HUES6 (cell line): ENCODE measurements at regions not wholly inside any gene's neighbourhood (a gene's known extent, or its start where the extent isn't known, plus 50 kb on each side); places are given as distances from the start of the nearest gene placed in this dataset.

Experiments used
- H3K27ac ChIP-seq: 2 replicates; pipeline ENCODE4 v1.7.0; 2013; ENCODE audit warnings: low read depth, mild to moderate bottlenecking, low read length, inconsistent platforms
- H3K27me3 ChIP-seq: 2 replicates; pipeline ENCODE4 v1.6.1; 2013; ENCODE audit warnings: low read length; ENCODE audit not compliant: control insufficient read depth, insufficient read depth
- H3K36me3 ChIP-seq: 2 replicates; pipeline ENCODE4 v1.6.1; 2013; ENCODE audit warnings: low read length; ENCODE audit not compliant: control insufficient read depth, insufficient read depth
- H3K4me1 ChIP-seq: 2 replicates; pipeline ENCODE4 v1.6.1; 2013; ENCODE audit warnings: low read length; ENCODE audit not compliant: control insufficient read depth, insufficient read depth
- H3K4me3 ChIP-seq: 2 replicates; pipeline ENCODE4 v1.5.1; 2013; ENCODE audit warnings: low read depth, low read length
- H3K9ac ChIP-seq: one replicate; pipeline ENCODE4 v1.6.1; 2013; ENCODE audit warnings: mild to moderate bottlenecking, low read length
- H3K9me3 ChIP-seq: 2 replicates; pipeline ENCODE4 v1.6.1; 2013; ENCODE audit warnings: low read depth, low read length; ENCODE audit not compliant: control insufficient read depth, insufficient read depth

GRCh38 chr3:16089521-16089920 is 85.0 kb upstream of the GALNT15 start:
- H3K27ac ChIP-seq: no peak overlapping the region
- H3K9me3 ChIP-seq: no peaks in the 10 kb centered on the region
- H3K4me3 ChIP-seq: no peak overlapping the region
- no peak overlapping the region for H3K9ac ChIP-seq
- H3K36me3 ChIP-seq: no peaks in the 10 kb centered on the region
- no peaks in the 10 kb centered on the region for H3K4me1 ChIP-seq
- H3K27me3 ChIP-seq: no peaks in the 10 kb centered on the region; the same call in 1 of the 2 replicates

- Histone ChIP-seq H3K27me3 (no peaks in the 10 kb centered on the region; the same call in 1 of the 2 replicates), H3K36me3 (no peaks in the 10 kb centered on the region), H3K4me1 (no peaks in the 10 kb centered on the region), H3K27ac (no peak overlapping the region), H3K4me3 (no peak overlapping the region), H3K9me3 (no peaks in the 10 kb centered on the region), H3K9ac (no peak overlapping the region)
These were observed 84.5 kb upstream of the GALNT15 start for GRCh38 chr3:16090024-16090423.

GRCh38 chr3:16090706-16091105 is 83.8 kb upstream of the GALNT15 start:
- H3K27me3 ChIP-seq: no peaks in the 10 kb centered on the region; the same call in 1 of the 2 replicates
- H3K27ac ChIP-seq: no peak overlapping the region
- H3K9ac ChIP-seq: no peak overlapping the region
- H3K36me3 ChIP-seq: no peaks in the 10 kb centered on the region
- H3K9me3 ChIP-seq: no peaks in the 10 kb centered on the region
- H3K4me3 ChIP-seq: no peak overlapping the region
- H3K4me1 ChIP-seq: no peaks in the 10 kb centered on the region

- no peaks in the 10 kb centered on the region for H3K4me1 ChIP-seq
- no peaks in the 10 kb centered on the region; the same call in 1 of the 2 replicates for H3K27me3 ChIP-seq
- H3K9me3 ChIP-seq: no peaks in the 10 kb centered on the region
- H3K36me3 ChIP-seq: no peaks in the 10 kb centered on the region
- H3K4me3 ChIP-seq: no peak overlapping the region
- H3K27ac ChIP-seq: no peak overlapping the region
- H3K9ac ChIP-seq: no peak overlapping the region
These were observed 81.6 kb upstream of the GALNT15 start for GRCh38 chr3:16092923-16093322.

- no peak overlapping the region for H3K4me3 ChIP-seq
- no peak overlapping the region for H3K27ac ChIP-seq
- no peaks in the 10 kb centered on the region for H3K27me3 ChIP-seq
- no peaks in the 10 kb centered on the region for H3K9me3 ChIP-seq
- H3K9ac ChIP-seq: no peak overlapping the region
- H3K36me3 ChIP-seq: no peaks in the 10 kb centered on the region
- H3K4me1 ChIP-seq: no peaks in the 10 kb centered on the region
These were observed 72.9 kb upstream of the GALNT15 start for GRCh38 chr3:16101295-16102186.

- Histone ChIP-seq H3K4me3 (no peak overlapping the region), H3K9ac (no peak overlapping the region), H3K27me3 (no peaks in the 10 kb centered on the region), H3K36me3 (no peaks in the 10 kb centered on the region), H3K4me1 (no peaks in the 10 kb centered on the region), H3K9me3 (no peaks in the 10 kb centered on the region), H3K27ac (no peak overlapping the region)
These were observed 72.3 kb upstream of the GALNT15 start for GRCh38 chr3:16102187-16102561.

- Histone ChIP-seq H3K36me3 (no peaks in the 10 kb centered on the region), H3K4me1 (no peaks in the 10 kb centered on the region), H3K9me3 (no peaks in the 10 kb centered on the region), H3K27me3 (no peaks in the 10 kb centered on the region), H3K4me3 (no peak overlapping the region), H3K9ac (no peak overlapping the region), H3K27ac (no peak overlapping the region)
These were observed 71.5 kb upstream of the GALNT15 start for GRCh38 chr3:16102905-16103364.

- H3K9me3 ChIP-seq: no peaks in the 10 kb centered on the region
- no peaks in the 10 kb centered on the region for H3K36me3 ChIP-seq
- H3K4me1 ChIP-seq: no peaks in the 10 kb centered on the region
- H3K4me3 ChIP-seq: no peak overlapping the region
- H3K9ac ChIP-seq: no peak overlapping the region
- no peak overlapping the region for H3K27ac ChIP-seq
- no peaks in the 10 kb centered on the region for H3K27me3 ChIP-seq
These were observed 71.0 kb upstream of the GALNT15 start for GRCh38 chr3:16103472-16103871.

GRCh38 chr3:16104156-16104555 is 70.3 kb upstream of the GALNT15 start:
- Histone ChIP-seq H3K9me3 (no peaks in the 10 kb centered on the region), H3K9ac (no peak overlapping the region), H3K4me3 (no peak overlapping the region), H3K27ac (no peak overlapping the region), H3K4me1 (no peaks in the 10 kb centered on the region), H3K27me3 (no peaks in the 10 kb centered on the region), H3K36me3 (no peaks in the 10 kb centered on the region)

GRCh38 chr3:16106050-16106449 is 68.4 kb upstream of the GALNT15 start:
- Histone ChIP-seq H3K27ac (no peak overlapping the region), H3K9ac (no peak overlapping the region), H3K27me3 (no peaks in the 10 kb centered on the region), H3K4me3 (no peak overlapping the region), H3K9me3 (0 out of 2 replicates have a peak, but pooled peaks cover 2% of the 10 kb centered on the region), H3K36me3 (no peaks in the 10 kb centered on the region), H3K4me1 (no peaks in the 10 kb centered on the region)

- H3K27me3 ChIP-seq: no peaks in the 10 kb centered on the region
- H3K4me1 ChIP-seq: no peaks in the 10 kb centered on the region
- H3K9ac ChIP-seq: no peak overlapping the region
- H3K36me3 ChIP-seq: no peaks in the 10 kb centered on the region
- no peak overlapping the region for H3K27ac ChIP-seq
- H3K4me3 ChIP-seq: no peak overlapping the region
- peaks cover 5% of the 10 kb centered on the region; the same call in 1 of the 2 replicates for H3K9me3 ChIP-seq
These were observed 66.1 kb upstream of the GALNT15 start for GRCh38 chr3:16108424-16108823.
